Liver (tissue), 3 donors: ENCODE measurements at regions not wholly inside any gene's neighbourhood (a gene's known extent, or its start where the extent isn't known, plus 50 kb on each side); places are given as distances from the start of the nearest gene placed in this dataset.

ENCODE experiments used
- ATF3 ChIP-seq: IDR thresholded peaks from 2 replicates; pipeline ENCODE4 v1.6.1; 2016; ENCODE audit warnings: antibody characterized with exemption
- CTCF ChIP-seq: fragments of 150-350 bp; IDR thresholded peaks from 2 replicates; pipeline ENCODE4 v1.5.1; 2017; ENCODE audit warnings: improper control_type of control experiment, low read depth, low read length; ENCODE audit not compliant: missing input control
- EGR1 ChIP-seq, 2 donors: IDR thresholded peaks; 2 replicates each; pipeline ENCODE4 v1.6.1; 2016 to 2018; ENCODE audit warnings: antibody characterized with exemption in 2 of 2, low read depth in 2 of 2
- RAD21 ChIP-seq, 2 donors: IDR thresholded peaks; 2 replicates each; pipeline ENCODE4 v1.6.1; 2016; ENCODE audit warnings: antibody characterized with exemption in 2 of 2, mild to moderate bottlenecking in 2 of 2
- REST ChIP-seq: IDR thresholded peaks from 2 replicates; pipeline ENCODE4 v1.6.1; 2016; ENCODE audit warnings: antibody characterized with exemption, mild to moderate bottlenecking
- RXRA ChIP-seq, 2 donors: IDR thresholded peaks; 2 replicates each; pipeline ENCODE4 v1.6.1; 2017 to 2018; ENCODE audit warnings: antibody characterized with exemption in 2 of 2, mild to moderate bottlenecking in 1 of 2
- SP1 ChIP-seq: IDR thresholded peaks from 2 replicates; pipeline ENCODE4 v1.6.1; 2018; ENCODE audit warnings: antibody characterized with exemption, mild to moderate bottlenecking
- TAF1 ChIP-seq: conservative IDR thresholded peaks from 2 replicates; pipeline ENCODE4 v1.6.1; 2016; ENCODE audit warnings: antibody characterized with exemption, mild to moderate bottlenecking
- YY1 ChIP-seq: IDR thresholded peaks from 2 replicates; pipeline ENCODE4 v1.6.1; 2016; ENCODE audit warnings: antibody characterized with exemption, mild to moderate bottlenecking
- ZBTB33 ChIP-seq: IDR thresholded peaks from 2 replicates; pipeline ENCODE4 v1.6.1; 2016; ENCODE audit warnings: antibody characterized with exemption
- donor health status: healthy.
- donor health status: healthy.

GRCh38 chr4:22071749-22072148, 123.2 kb upstream of the KCNIP4 start:
- TF ChIP-seq CTCF (no peak), YY1 (no peak), TAF1 (no peak), REST (no peak), RXRA (IDR thresholded peaks at IDR 0.05) (no peak), ATF3 (no peak), ZBTB33 (no peak), RAD21 (IDR thresholded peaks at IDR 0.05) (no peak), EGR1 (IDR thresholded peaks at IDR 0.05; ENCODE audit: low read depth in 2 of 2) (no peak), SP1 (no peak)
